ENCODE measurements at regions not wholly inside any gene's neighbourhood (a gene's known extent, or its start where the extent isn't known, plus 50 kb on each side); places are given as distances from the start of the nearest gene placed in this dataset.

DNA sequence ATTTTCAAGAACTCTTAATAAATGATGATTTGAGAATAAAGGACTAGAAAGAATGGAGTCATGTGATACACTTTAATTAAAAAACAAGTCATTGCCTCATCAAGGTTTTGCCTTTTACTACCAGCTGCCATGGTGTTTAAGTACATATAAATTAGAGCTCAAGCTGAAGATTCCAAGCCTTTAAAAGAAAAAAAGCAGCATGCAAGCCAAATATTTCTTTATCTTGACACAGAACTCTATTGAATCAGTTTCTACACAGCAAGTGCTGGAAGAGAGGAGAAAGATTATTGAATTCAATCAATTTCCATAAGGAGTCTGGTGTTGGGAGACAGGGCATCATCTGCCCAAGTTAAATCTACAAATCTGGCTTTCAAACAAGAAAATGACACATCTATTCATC, 347.9 kb downstream of the WDR11 start:
- intact Hi-C loops (cut with micrococcal nuclease; ENCODE audit: unreplicated experiment), result no loop called here
- ChIA-PET POLR2A (no interaction called here), CTCF (no interaction called here)
- Histone ChIP-seq H3K4me3 (ENCODE audit: low read depth, low read length) (no peak overlapping the region), H3K27me3 (replicated peaks; ENCODE audit: control insufficient read depth, insufficient read depth, low read length) (no peaks in the 10 kb centered on the region), H3K36me3 (ENCODE audit: control insufficient read depth, insufficient read depth, low read length) (no peaks in the 10 kb centered on the region), H3K9me3 (no peaks in the 10 kb centered on the region), H3K4me1 (no peaks in the 10 kb centered on the region)
- no peak for DNase-seq
- no peak for TF ChIP-seq CTCF (IDR thresholded peaks at IDR 0.05; ENCODE audit: insufficient read depth in 1 of 2, low read depth in 1 of 2, low read length in 1 of 2, severe bottlenecking in 1 of 2, unreplicated experiment in 1 of 2)
- Mint-ChIP-seq H3K27me3 (ENCODE audit: insufficient read depth, unreplicated experiment) (peaks cover 2% of the 10 kb centered on the region), H3K4me1 (ENCODE audit: low read depth, unreplicated experiment) (no peaks in the 10 kb centered on the region), H3K9me3 (ENCODE audit: unreplicated experiment) (no peaks in the 10 kb centered on the region), H3K4me3 (ENCODE audit: unreplicated experiment) (no peak overlapping the region), H3K27ac (ENCODE audit: unreplicated experiment) (no peak overlapping the region), H3K36me3 (ENCODE audit: insufficient read depth, unreplicated experiment) (no peaks in the 10 kb centered on the region)
- BruUV-seq (replicated peaks), result no TSS peak

- Mint-ChIP-seq H3K9me3 (ENCODE audit: unreplicated experiment) (no peaks in the 10 kb centered on the region), H3K36me3 (ENCODE audit: insufficient read depth, unreplicated experiment) (no peaks in the 10 kb centered on the region), H3K4me3 (ENCODE audit: unreplicated experiment) (no peak overlapping the region), H3K27ac (ENCODE audit: unreplicated experiment) (no peak overlapping the region), H3K27me3 (ENCODE audit: insufficient read depth, unreplicated experiment) (no peaks in the 10 kb centered on the region), H3K4me1 (ENCODE audit: low read depth, unreplicated experiment) (peaks cover 9% of the 10 kb centered on the region)
- DNase-seq, result peak in 1 of 2 experiments; percentile 8
- Histone ChIP-seq H3K4me3 (ENCODE audit: low read depth, low read length) (no peak overlapping the region), H3K36me3 (ENCODE audit: control insufficient read depth, insufficient read depth, low read length) (no peaks in the 10 kb centered on the region), H3K4me1 (no peaks in the 10 kb centered on the region; the same call in 1 of the 2 replicates), H3K9me3 (no peaks in the 10 kb centered on the region), H3K27me3 (replicated peaks; ENCODE audit: control insufficient read depth, insufficient read depth, low read length) (no peaks in the 10 kb centered on the region)
- no TSS peak for BruUV-seq (replicated peaks)
- CTCF ChIA-PET, result interaction anchor here (1.3 to 1.5 kb wide), 2 partner anchors 18 to 40 kb away, joined by 3 to 6 read pairs; no protein-coding TSS in a partner anchor
- TF ChIP-seq CTCF (IDR thresholded peaks at IDR 0.05; ENCODE audit: insufficient read depth in 1 of 2, low read depth in 1 of 2, low read length in 1 of 2, severe bottlenecking in 1 of 2, unreplicated experiment in 1 of 2), result no peak
- POLR2A ChIA-PET, result no interaction called here
- intact Hi-C loops (cut with micrococcal nuclease; ENCODE audit: unreplicated experiment), result no loop called here
Observed at GRCh38 chr10:121205625-121206024, 354.5 kb downstream of the WDR11 start.

GRCh38 chr10:121211446-121211845, 360.3 kb downstream of the WDR11 start:
- CTCF ChIA-PET, result no interaction called here
- Mint-ChIP-seq H3K36me3 (ENCODE audit: insufficient read depth, unreplicated experiment) (no peaks in the 10 kb centered on the region), H3K27ac (ENCODE audit: unreplicated experiment) (no peak overlapping the region), H3K9me3 (ENCODE audit: unreplicated experiment) (no peaks in the 10 kb centered on the region), H3K4me1 (ENCODE audit: low read depth, unreplicated experiment) (no peaks in the 10 kb centered on the region), H3K27me3 (ENCODE audit: insufficient read depth, unreplicated experiment) (no peaks in the 10 kb centered on the region), H3K4me3 (ENCODE audit: unreplicated experiment) (no peak overlapping the region)
- Histone ChIP-seq H3K36me3 (ENCODE audit: control insufficient read depth, insufficient read depth, low read length) (no peaks in the 10 kb centered on the region), H3K4me3 (ENCODE audit: low read depth, low read length) (no peak overlapping the region), H3K4me1 (no peaks in the 10 kb centered on the region), H3K9me3 (no peaks in the 10 kb centered on the region), H3K27me3 (replicated peaks; ENCODE audit: control insufficient read depth, insufficient read depth, low read length) (no peaks in the 10 kb centered on the region)
- BruUV-seq (replicated peaks), result no TSS peak
- TF ChIP-seq CTCF (IDR thresholded peaks at IDR 0.05; ENCODE audit: insufficient read depth in 1 of 2, low read depth in 1 of 2, low read length in 1 of 2, severe bottlenecking in 1 of 2, unreplicated experiment in 1 of 2), result no peak
- intact Hi-C loops (cut with micrococcal nuclease; ENCODE audit: unreplicated experiment), result no loop called here
- DNase-seq, result no peak
- POLR2A ChIA-PET, result no interaction called here
